Ishikawa (cell line): ENCODE measurements at regions not wholly inside any gene's neighbourhood (a gene's known extent, or its start where the extent isn't known, plus 50 kb on each side); places are given as distances from the start of the nearest gene placed in this dataset.

Experiments
- CREB1 ChIP-seq: IDR thresholded peaks from 2 replicates; pipeline ENCODE4 v1.6.1; 2012; ENCODE audit warnings: low read depth
- EGR1 ChIP-seq: IDR thresholded peaks from 2 replicates; pipeline ENCODE4 v1.6.1; 2012
- EP300 ChIP-seq: IDR thresholded peaks from 2 replicates; pipeline ENCODE4 v1.6.1; 2012; ENCODE audit warnings: borderline replicate concordance
- FOXM1 ChIP-seq: IDR thresholded peaks from 2 replicates; pipeline ENCODE4 v1.6.1; 2012; ENCODE audit warnings: low read depth, borderline replicate concordance
- RAD21 ChIP-seq: IDR thresholded peaks from 2 replicates; pipeline ENCODE4 v1.6.1; 2012; ENCODE audit warnings: low read depth
- TAF1 ChIP-seq: IDR thresholded peaks from 2 replicates; pipeline ENCODE4 v1.6.1; 2012; ENCODE audit warnings: low read depth, mild to moderate bottlenecking
- TCF12 ChIP-seq: IDR thresholded peaks from 2 replicates; pipeline ENCODE4 v1.6.1; 2012; ENCODE audit warnings: low read depth
- TEAD4 ChIP-seq: IDR thresholded peaks from 2 replicates; pipeline ENCODE4 v1.6.1; 2012
- YY1 ChIP-seq: IDR thresholded peaks from 2 replicates; pipeline ENCODE4 v1.6.1; 2012; ENCODE audit warnings: low read depth
- TF ChIP-seq, protein P1 (sequence below): IDR thresholded peaks from 2 replicates; pipeline ENCODE4 v1.6.1; 2012; ENCODE audit warnings: low read depth, mild to moderate bottlenecking
- TF ChIP-seq, protein P2 (sequence below): IDR thresholded peaks from 2 replicates; pipeline ENCODE4 v1.6.1; 2012

DNA sequence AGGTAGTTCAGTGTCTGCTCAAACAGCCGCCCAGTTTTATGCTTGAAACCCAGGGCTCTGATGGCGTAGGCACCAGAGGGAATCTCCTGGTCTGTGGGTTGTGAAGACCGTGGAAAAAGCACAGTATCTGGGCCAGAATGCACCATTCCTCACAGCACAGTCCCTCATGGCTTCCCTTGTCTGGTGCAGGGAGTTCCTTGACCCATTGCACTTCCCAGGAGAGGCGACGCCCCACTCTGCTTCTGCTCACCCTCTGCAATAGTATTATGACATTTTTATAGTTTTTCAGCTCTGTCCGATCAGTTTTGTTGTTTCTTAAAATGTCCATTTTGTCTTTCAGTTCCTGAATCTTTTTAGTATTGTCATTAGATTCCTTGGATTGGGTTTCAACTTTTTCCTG lies 343.5 kb downstream of the EDEM1 start:
- TF ChIP-seq RAD21 (no peak), TAF1 (no peak), EP300 (no peak), TEAD4 (no peak), YY1 (no peak), EGR1 (no peak), TCF12 (no peak), CREB1 (no peak), FOXM1 (no peak)
- TF ChIP-seq, protein P1, sequence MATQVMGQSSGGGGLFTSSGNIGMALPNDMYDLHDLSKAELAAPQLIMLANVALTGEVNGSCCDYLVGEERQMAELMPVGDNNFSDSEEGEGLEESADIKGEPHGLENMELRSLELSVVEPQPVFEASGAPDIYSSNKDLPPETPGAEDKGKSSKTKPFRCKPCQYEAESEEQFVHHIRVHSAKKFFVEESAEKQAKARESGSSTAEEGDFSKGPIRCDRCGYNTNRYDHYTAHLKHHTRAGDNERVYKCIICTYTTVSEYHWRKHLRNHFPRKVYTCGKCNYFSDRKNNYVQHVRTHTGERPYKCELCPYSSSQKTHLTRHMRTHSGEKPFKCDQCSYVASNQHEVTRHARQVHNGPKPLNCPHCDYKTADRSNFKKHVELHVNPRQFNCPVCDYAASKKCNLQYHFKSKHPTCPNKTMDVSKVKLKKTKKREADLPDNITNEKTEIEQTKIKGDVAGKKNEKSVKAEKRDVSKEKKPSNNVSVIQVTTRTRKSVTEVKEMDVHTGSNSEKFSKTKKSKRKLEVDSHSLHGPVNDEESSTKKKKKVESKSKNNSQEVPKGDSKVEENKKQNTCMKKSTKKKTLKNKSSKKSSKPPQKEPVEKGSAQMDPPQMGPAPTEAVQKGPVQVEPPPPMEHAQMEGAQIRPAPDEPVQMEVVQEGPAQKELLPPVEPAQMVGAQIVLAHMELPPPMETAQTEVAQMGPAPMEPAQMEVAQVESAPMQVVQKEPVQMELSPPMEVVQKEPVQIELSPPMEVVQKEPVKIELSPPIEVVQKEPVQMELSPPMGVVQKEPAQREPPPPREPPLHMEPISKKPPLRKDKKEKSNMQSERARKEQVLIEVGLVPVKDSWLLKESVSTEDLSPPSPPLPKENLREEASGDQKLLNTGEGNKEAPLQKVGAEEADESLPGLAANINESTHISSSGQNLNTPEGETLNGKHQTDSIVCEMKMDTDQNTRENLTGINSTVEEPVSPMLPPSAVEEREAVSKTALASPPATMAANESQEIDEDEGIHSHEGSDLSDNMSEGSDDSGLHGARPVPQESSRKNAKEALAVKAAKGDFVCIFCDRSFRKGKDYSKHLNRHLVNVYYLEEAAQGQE = no peak
- TF ChIP-seq, protein P2, sequence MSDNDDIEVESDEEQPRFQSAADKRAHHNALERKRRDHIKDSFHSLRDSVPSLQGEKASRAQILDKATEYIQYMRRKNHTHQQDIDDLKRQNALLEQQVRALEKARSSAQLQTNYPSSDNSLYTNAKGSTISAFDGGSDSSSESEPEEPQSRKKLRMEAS = no peak
